H9 (cell line): ENCODE measurements at regions not wholly inside any gene's neighbourhood (a gene's known extent, or its start where the extent isn't known, plus 50 kb on each side); places are given as distances from the start of the nearest gene placed in this dataset.

Experiments used
- DNase-seq: peaks from one replicate; pipeline ENCODE4 v3.0.0-alpha.2; 2017
- H2AFZ ChIP-seq: one replicate; pipeline ENCODE4 v1.6.1; 2013; ENCODE audit warnings: mild to moderate bottlenecking, low read length, control low read depth, moderate library complexity
- H2AK5ac ChIP-seq: 2 replicates; pipeline ENCODE4 v1.6.1; 2013; ENCODE audit warnings: low read length, control low read depth, mixed read lengths; ENCODE audit not compliant: insufficient read length
- H2BK120ac ChIP-seq: one replicate; pipeline ENCODE4 v1.6.1; 2013; ENCODE audit warnings: low read depth, mild to moderate bottlenecking, low read length, control low read depth, inconsistent platforms; ENCODE audit not compliant: poor library complexity, severe bottlenecking
- H2BK12ac ChIP-seq: 2 replicates; pipeline ENCODE4 v1.6.1; 2013; ENCODE audit warnings: low read length, control low read depth, mixed read lengths, low read depth; ENCODE audit not compliant: insufficient read length
- H2BK15ac ChIP-seq: 2 replicates; pipeline ENCODE4 v1.6.1; 2013; ENCODE audit warnings: low read depth, low read length, control low read depth
- H2BK20ac ChIP-seq: one replicate; pipeline ENCODE4 v1.6.1; 2013; ENCODE audit warnings: low read depth, mild to moderate bottlenecking, low read length, control low read depth, inconsistent platforms; ENCODE audit not compliant: poor library complexity, severe bottlenecking
- H2BK5ac ChIP-seq: 2 replicates; pipeline ENCODE4 v1.6.1; 2013; ENCODE audit warnings: low read length, control low read depth, mixed read lengths; ENCODE audit not compliant: insufficient read length
- H3K14ac ChIP-seq: 2 replicates; pipeline ENCODE4 v1.6.1; 2013; ENCODE audit warnings: low read length, control low read depth; ENCODE audit not compliant: insufficient read depth
- H3K18ac ChIP-seq: 2 replicates; pipeline ENCODE4 v1.6.1; 2013; ENCODE audit warnings: low read depth, mild to moderate bottlenecking, mixed read lengths, low read length, control low read depth; ENCODE audit not compliant: insufficient read length
- H3K23ac ChIP-seq: 2 replicates; pipeline ENCODE4 v1.6.1; 2013; ENCODE audit warnings: low read length, control low read depth, mixed read lengths, low read depth; ENCODE audit not compliant: insufficient read length
- H3K23me2 ChIP-seq: 2 replicates; pipeline ENCODE4 v1.6.1; 2013; ENCODE audit warnings: low read depth, mild to moderate bottlenecking, mixed read lengths, low read length, control low read depth; ENCODE audit not compliant: insufficient read length, poor library complexity, severe bottlenecking
- H3K27ac ChIP-seq: 2 replicates; pipeline ENCODE4 v1.5.1; 2013; ENCODE audit warnings: low read length, control low read depth, mixed read lengths, low read depth; ENCODE audit not compliant: insufficient read length
- H3K27me3 ChIP-seq: 2 replicates; pipeline ENCODE4 v1.6.1; 2013; ENCODE audit warnings: low read length, control low read depth, inconsistent platforms; ENCODE audit not compliant: insufficient read depth
- H3K4ac ChIP-seq: 2 replicates; pipeline ENCODE4 v1.6.1; 2013; ENCODE audit warnings: low read depth, mild to moderate bottlenecking, control low read depth, inconsistent platforms, low read length, moderate library complexity
- H3K4me1 ChIP-seq: 2 replicates; pipeline ENCODE4 v1.6.1; 2013; ENCODE audit warnings: low read length, control low read depth, inconsistent platforms; ENCODE audit not compliant: insufficient read depth
- H3K4me2 ChIP-seq: 2 replicates; pipeline ENCODE4 v1.6.1; 2013; ENCODE audit warnings: low read length, control low read depth, mixed read lengths; ENCODE audit not compliant: insufficient read length, insufficient read depth
- H3K56ac ChIP-seq: 2 replicates; pipeline ENCODE4 v1.6.1; 2013; ENCODE audit warnings: low read depth, mild to moderate bottlenecking, mixed read lengths, low read length, control low read depth; ENCODE audit not compliant: insufficient read length
- H3K79me1 ChIP-seq: 2 replicates; pipeline ENCODE4 v1.6.1; 2013; ENCODE audit warnings: low read depth, mild to moderate bottlenecking, moderate library complexity, low read length, control low read depth, inconsistent platforms; ENCODE audit not compliant: insufficient read depth, poor library complexity, severe bottlenecking
- H3K79me2 ChIP-seq: 2 replicates; pipeline ENCODE4 v1.6.1; 2013; ENCODE audit warnings: low read length, control low read depth, inconsistent platforms; ENCODE audit not compliant: insufficient read depth
- H3K9ac ChIP-seq: 2 replicates; pipeline ENCODE4 v1.6.1; 2013; ENCODE audit warnings: low read length, control low read depth, mixed read lengths; ENCODE audit not compliant: insufficient read length; ENCODE audit errors: extremely low read depth
- H3K9me3 ChIP-seq: one replicate; pipeline ENCODE4 v1.6.1; 2013; ENCODE audit warnings: low read depth, low read length, inconsistent platforms; ENCODE audit not compliant: control insufficient read depth
- H3T11ph ChIP-seq: one replicate; pipeline ENCODE4 v1.6.1; 2013; ENCODE audit warnings: mild to moderate bottlenecking, low read length, control low read depth, inconsistent platforms
- H4K20me1 ChIP-seq: one replicate; pipeline ENCODE4 v1.6.1; 2013; ENCODE audit not compliant: control insufficient read depth, insufficient read length, insufficient read depth
- H4K5ac ChIP-seq: 2 replicates; pipeline ENCODE4 v1.6.1; 2013; ENCODE audit warnings: low read depth, mild to moderate bottlenecking, mixed read lengths, low read length, control low read depth; ENCODE audit not compliant: insufficient read length
- H4K8ac ChIP-seq: replicated peaks from 2 replicates; pipeline ENCODE4 v1.6.1; 2013; ENCODE audit warnings: low read length, control low read depth, mixed read lengths, low read depth; ENCODE audit not compliant: insufficient read length
- H4K91ac ChIP-seq: 2 replicates; pipeline ENCODE4 v1.6.1; 2013; ENCODE audit warnings: low read depth, mild to moderate bottlenecking, moderate library complexity, mixed read lengths, low read length, control low read depth; ENCODE audit not compliant: insufficient read length
- H3K27ac Mint-ChIP-seq, 3 experiments: 2 replicates in 2 of 3; 3 replicates in 1 of 3; pipeline ENCODE4 v1.8.0; 2020 to 2021; ENCODE audit warnings: mixed read lengths in 3 of 3, mild to moderate bottlenecking in 1 of 3, moderate library complexity in 1 of 3
- H3K27me3 Mint-ChIP-seq: 2 replicates; pipeline ENCODE4 v1.8.0; 2021; ENCODE audit warnings: low read depth, mild to moderate bottlenecking, moderate library complexity, mixed read lengths
- H3K36me3 Mint-ChIP-seq, 3 experiments: 2 replicates in 2 of 3; 3 replicates in 1 of 3; pipeline ENCODE4 v1.8.0; 2020 to 2021; ENCODE audit warnings: low read depth in 3 of 3, mixed read lengths in 3 of 3; ENCODE audit not compliant: insufficient read depth in 1 of 3
- H3K4me1 Mint-ChIP-seq, 2 experiments: 2 replicates each; pipeline ENCODE4 v1.8.0; 2020; ENCODE audit warnings: mixed read lengths in 2 of 2
- H3K4me3 Mint-ChIP-seq, 2 experiments: 2 replicates in 1 of 2; 3 replicates in 1 of 2; pipeline ENCODE4 v1.8.0; 2020 to 2021; ENCODE audit warnings: mild to moderate bottlenecking in 2 of 2, mixed read lengths in 2 of 2, moderate library complexity in 1 of 2
- H3K9me3 Mint-ChIP-seq, 2 experiments: 2 replicates in 1 of 2; 3 replicates in 1 of 2; pipeline ENCODE4 v1.8.0; 2020; ENCODE audit warnings: mild to moderate bottlenecking in 2 of 2, mixed read lengths in 2 of 2, moderate library complexity in 1 of 2
- CTCF ChIP-seq: fragments of 200-600 bp; sonication (generic); conservative IDR thresholded peaks from 3 replicates; pipeline ENCODE4 v1.8.0; 2021; ENCODE audit warnings: antibody characterized with exemption, mild to moderate bottlenecking
- WGBS: extraction: QIAGEN DNeasy Blood & Tissue Kit; methylation state at CpG from one replicate; pipeline ENCODE4 v1.1.7; 2013; ENCODE audit warnings: missing lambda C conversion rate, low lambda C conversion rate, mixed read lengths; ENCODE audit not compliant: insufficient read length; ENCODE audit errors: extremely low coverage; 5-methylcytosine and 5-hydroxymethylcytosine counted together

GRCh38 chr1:219123036-219123435 lies 50.6 kb upstream of the LYPLAL1 start:
- Histone ChIP-seq H2AFZ (no peak overlapping the region), H2BK5ac (no peak overlapping the region), H3K4me1 (no peaks in the 10 kb centered on the region), H3K79me1 (no peaks in the 10 kb centered on the region), H4K91ac (no peak overlapping the region), H4K8ac (no peak overlapping the region), H3K9me3 (no peaks in the 10 kb centered on the region), H4K5ac (no peak overlapping the region), H3K4me2 (no peak overlapping the region), H3K4ac (no peak overlapping the region), H3K14ac (no peak overlapping the region), H2AK5ac (no peak overlapping the region), H3K18ac (no peak overlapping the region), H3K27me3 (no peaks in the 10 kb centered on the region), H3K79me2 (no peaks in the 10 kb centered on the region), H2BK12ac (no peak overlapping the region), H3K56ac (no peak overlapping the region), H2BK20ac (no peak overlapping the region), H3K9ac (no peak overlapping the region), H3K23ac (no peak overlapping the region), H3T11ph (no peak overlapping the region), H3K23me2 (no peaks in the 10 kb centered on the region), H3K27ac (no peak overlapping the region), H2BK15ac (no peak overlapping the region), H2BK120ac (no peak overlapping the region), H4K20me1 (no peaks in the 10 kb centered on the region)
- Mint-ChIP-seq H3K27ac (no peak overlapping the region), H3K27me3 (no peaks in the 10 kb centered on the region), H3K4me3 (no peak overlapping the region), H3K36me3 (no peaks in the 10 kb centered on the region), H3K9me3 (no peaks in the 10 kb centered on the region), H3K4me1 (peaks cover 3 to 6% of the 10 kb centered on the region in 2 experiments; a peak in 2 of 4 replicates)
- WGBS = no CpG with 5 or more reads among the region's 4 CpGs
- no peak for DNase-seq
- TF ChIP-seq CTCF = no peak
